HCT116 (cell line): ENCODE measurements at regions not wholly inside any gene's neighbourhood (a gene's known extent, or its start where the extent isn't known, plus 50 kb on each side); places are given as distances from the start of the nearest gene placed in this dataset.

Experiments
- ATAC-seq: fragments of 200-7000 bp; cut with Tn5 transposase; 2 replicates; pipeline ENCODE4 v1.9.1; 2020; ENCODE audit warnings: mild to moderate bottlenecking, moderate library complexity
- BruUV-seq: library from RNA; stranded (reverse); fragments of 400-500 nt; replicated peaks from 2 replicates; lab custom pipeline; 2021; lab: Mats Ljungman, UMichigan
- CTCF ChIA-PET: fragments of 300-600 bp; sonication (Branson Sonifier 250); formaldehyde crosslinking; loops from one replicate; lab custom pipeline; 2021; ENCODE audit warnings: antibody characterized with exemption; lab: Charles Lee
- POLR2A ChIA-PET: fragments of 300-600, 350-600 bp; sonication (Branson Sonifier 250); formaldehyde crosslinking; loops from one replicate; lab custom pipeline; 2021; ENCODE audit warnings: antibody characterized with exemption; lab: Charles Lee
- RAD21 ChIA-PET, 2 experiments: fragments of 300-600 bp; sonication (Branson Sonifier 250); formaldehyde crosslinking; loops; one replicate each; lab custom pipeline; 2023; ENCODE audit warnings: low total read pairs in 2 of 2; ENCODE audit not compliant: uncharacterized antibody in 2 of 2, unreplicated experiment in 2 of 2, low non-redundant PET in 1 of 2; lab: Charles Lee
- DNase-seq: peaks from one replicate; pipeline ENCODE4 v3.0.0-alpha.2; 2010; ENCODE audit warnings: low read depth, low spot score
- H2AFZ ChIP-seq: fragments of 200-600 bp; shearing (Covaris generic), sonication (generic); 2 replicates; pipeline ENCODE4 v1.6.1; 2017; ENCODE audit warnings: low read depth, mixed run types, mixed read lengths, antibody characterized with exemption, low read length; ENCODE audit not compliant: poor library complexity, severe bottlenecking
- H3K27ac ChIP-seq: 2 replicates; pipeline ENCODE4 v1.5.1; 2012; ENCODE audit warnings: low read depth, low read length
- H3K27me3 ChIP-seq: fragments of 200-600 bp; sonication (generic); 2 replicates; pipeline ENCODE4 v1.6.1; 2016; ENCODE audit warnings: mixed run types, low read length, mixed read lengths; ENCODE audit not compliant: insufficient read depth
- H3K36me3 ChIP-seq, 2 experiments: fragments of 200-500 bp in 1 of 2; fragments of 200-600 bp in 1 of 2; sonication (Bioruptor generic) in 1 of 2; sonication (generic) in 1 of 2; 2 replicates each; pipeline versions ENCODE4 v1.5.1 to v1.6.1; 2014 to 2016; ENCODE audit warnings: low read length in 2 of 2, inconsistent platforms in 1 of 2, mixed read lengths in 1 of 2, mixed run types in 1 of 2; ENCODE audit not compliant: insufficient read depth in 2 of 2, control insufficient read depth in 1 of 2
- H3K4me1 ChIP-seq, 2 experiments: fragments of 200-600 bp in 1 of 2; sonication (generic) in 1 of 2; 2 replicates each; pipeline versions ENCODE4 v1.5.1 to v1.6.1; 2012 to 2017; ENCODE audit warnings: low read length in 2 of 2, inconsistent platforms in 1 of 2, mild to moderate bottlenecking in 1 of 2, mixed read lengths in 1 of 2, mixed run types in 1 of 2, moderate library complexity in 1 of 2; ENCODE audit not compliant: insufficient read depth in 2 of 2, control insufficient read depth in 1 of 2
- H3K4me2 ChIP-seq: fragments of 200-600 bp; sonication (generic); 2 replicates; pipeline ENCODE4 v1.6.1; 2017; ENCODE audit warnings: mixed run types, low read length, mixed read lengths
- H3K4me3 ChIP-seq, 2 experiments: fragments of 200-600 bp in 1 of 2; sonication (generic) in 1 of 2; replicated peaks in 1 of 2; 2 replicates each; pipeline ENCODE4 v1.5.1; 2011 to 2016; ENCODE audit warnings: low read length in 2 of 2, control low read depth in 1 of 2, low read depth in 1 of 2, mild to moderate bottlenecking in 1 of 2, mixed read lengths in 1 of 2, mixed run types in 1 of 2
- H3K79me2 ChIP-seq: fragments of 200-600 bp; sonication (generic); 2 replicates; pipeline ENCODE4 v1.6.1; 2017; ENCODE audit warnings: mild to moderate bottlenecking, mixed run types, low read length, moderate library complexity, mixed read lengths; ENCODE audit not compliant: insufficient read depth
- H3K9ac ChIP-seq: fragments of 200-600 bp; sonication (generic); 2 replicates; pipeline ENCODE4 v1.6.1; 2016; ENCODE audit warnings: low read length, mixed read lengths
- H3K9me2 ChIP-seq: fragments of 200-600 bp; sonication (generic), shearing (Covaris generic); 2 replicates; pipeline ENCODE4 v1.6.1; 2017; ENCODE audit warnings: mixed run types, mild to moderate bottlenecking, moderate library complexity; ENCODE audit not compliant: insufficient read depth
- H3K9me3 ChIP-seq, 2 experiments: fragments of 200-500 bp in 1 of 2; fragments of 200-600 bp in 1 of 2; sonication (Bioruptor generic) in 1 of 2; sonication (generic) in 1 of 2; 2 replicates each; pipeline ENCODE4 v1.6.1; 2014 to 2017; ENCODE audit warnings: low read length in 2 of 2, mixed read lengths in 2 of 2, inconsistent platforms in 1 of 2, low read depth in 1 of 2, mild to moderate bottlenecking in 1 of 2, mixed run types in 1 of 2, moderate library complexity in 1 of 2; ENCODE audit not compliant: control insufficient read depth in 1 of 2, insufficient read depth in 1 of 2
- H4K20me1 ChIP-seq: fragments of 200-600 bp; sonication (generic), shearing (Covaris generic); 2 replicates; pipeline ENCODE4 v1.6.1; 2017; ENCODE audit warnings: mixed run types, mild to moderate bottlenecking, moderate library complexity; ENCODE audit not compliant: insufficient read depth
- CEBPB ChIP-seq: IDR thresholded peaks from 2 replicates; pipeline ENCODE4 v1.6.1; 2012; ENCODE audit warnings: low read depth
- ELF1 ChIP-seq: IDR thresholded peaks from 2 replicates; pipeline ENCODE4 v1.6.1; 2012; ENCODE audit warnings: low read depth, borderline replicate concordance
- EZH2phosphoT487 ChIP-seq: fragments of 200-600 bp; IDR thresholded peaks from 2 replicates; pipeline ENCODE4 v1.6.1; 2018; ENCODE audit warnings: antibody characterized with exemption, borderline replicate concordance
- POLR2A ChIP-seq: IDR thresholded peaks from 2 replicates; pipeline ENCODE4 v1.7.0; 2011; ENCODE audit warnings: borderline replicate concordance; ENCODE audit not compliant: insufficient read depth, insufficient read length; ENCODE audit errors: extremely low read depth
- POLR2AphosphoS5 ChIP-seq: IDR thresholded peaks from 2 replicates; pipeline ENCODE4 v1.6.1; 2011; ENCODE audit warnings: mild to moderate bottlenecking, low read depth, low read length, moderate library complexity
- RAD21 ChIP-seq: IDR thresholded peaks from 2 replicates; pipeline ENCODE4 v1.6.1; 2012; ENCODE audit warnings: low read depth, mild to moderate bottlenecking
- REST ChIP-seq: IDR thresholded peaks from 2 replicates; pipeline ENCODE4 v1.6.1; 2012; ENCODE audit warnings: low read depth
- SIN3A ChIP-seq: IDR thresholded peaks from 2 replicates; pipeline ENCODE4 v1.6.1; 2012; ENCODE audit warnings: low read depth
- SP1 ChIP-seq: IDR thresholded peaks from 2 replicates; pipeline ENCODE4 v1.6.1; 2012; ENCODE audit warnings: low read depth
- YY1 ChIP-seq: IDR thresholded peaks from 2 replicates; pipeline ENCODE4 v1.6.1; 2011; ENCODE audit warnings: low read length, low read depth, moderate library complexity, mild to moderate bottlenecking; ENCODE audit not compliant: insufficient replicate concordance; ENCODE audit errors: extremely low read depth
- ZBTB33 ChIP-seq: IDR thresholded peaks from 2 replicates; pipeline ENCODE4 v1.6.1; 2011; ENCODE audit warnings: mild to moderate bottlenecking, low read length, moderate library complexity; ENCODE audit not compliant: insufficient replicate concordance; ENCODE audit errors: extremely low read depth
- ZFX ChIP-seq: fragments of 450-650 bp; IDR thresholded peaks from 2 replicates; pipeline ENCODE4 v1.6.1; 2017
- intact Hi-C: fragments of 100-400 bp; cut with micrococcal nuclease; formaldehyde crosslinking; loops from 2 replicates; pipeline ENCODE4 v1.10.0; 2022

- intact Hi-C loops: no loop called here
These were observed 301.2 kb downstream of the RPLP1 start for GRCh38 chr15:69753867-69754266.

More at GRCh38 chr15:69753867-69754266, 301.2 kb downstream of the RPLP1 start:
- Histone ChIP-seq H3K9ac (no peak overlapping the region), H3K27me3 (no peaks in the 10 kb centered on the region), H3K36me3 (no peaks in the 10 kb centered on the region), H3K9me2 (no peaks in the 10 kb centered on the region), H3K4me2 (no peak overlapping the region), H3K4me1 (peaks cover 7 to 18% of the 10 kb centered on the region in 2 experiments), H3K4me3 (no peak overlapping the region), H3K79me2 (no peaks in the 10 kb centered on the region), H3K27ac (no peak overlapping the region), H2AFZ (no peak overlapping the region), H4K20me1 (no peaks in the 10 kb centered on the region), H3K9me3 (peaks cover 3 to 6% of the 10 kb centered on the region in 2 experiments; a peak in 1 of 4 replicates)
- TF ChIP-seq SP1 (no peak), YY1 (no peak), POLR2AphosphoS5 (no peak), POLR2A (no peak), CEBPB (no peak), SIN3A (no peak), ZFX (no peak), EZH2phosphoT487 (no peak), REST (no peak), ELF1 (no peak), ZBTB33 (no peak), RAD21 (no peak)
- POLR2A ChIA-PET: no interaction called here
- CTCF ChIA-PET: no interaction called here
- no TSS peak for BruUV-seq
- RAD21 ChIA-PET: no interaction called here
- ATAC-seq (no peak), DNase-seq (no peak)
